B cell (primary cell): ENCODE measurements at regions not wholly inside any gene's neighbourhood (a gene's known extent, or its start where the extent isn't known, plus 50 kb on each side); places are given as distances from the start of the nearest gene placed in this dataset.

Source experiments
- ATAC-seq: fragments of 200-7000 bp; cut with Tn5 transposase; one replicate; pipeline ENCODE4 v1.10.0; 2021; ENCODE audit warnings: low read depth, mild to moderate bottlenecking, moderate number of reproducible peaks, moderate library complexity
- CTCF ChIA-PET: fragments of 350-600 bp; sonication (Branson Sonifier 250); formaldehyde crosslinking; loops from one replicate; lab custom pipeline; 2021; ENCODE audit warnings: antibody characterized with exemption, inconsistent platforms; lab: Charles Lee
- POLR2A ChIA-PET: fragments of 350-600 bp; sonication (Branson Sonifier 250); formaldehyde crosslinking; loops from one replicate; lab custom pipeline; 2021; ENCODE audit warnings: antibody characterized with exemption; lab: Charles Lee
- DNase-seq: peaks from one replicate; pipeline ENCODE4 v3.0.0; 2013
- H2AFZ ChIP-seq: 2 replicates; pipeline ENCODE4 v1.6.1; 2012; ENCODE audit warnings: mild to moderate bottlenecking, low read depth, low read length; ENCODE audit not compliant: insufficient read depth, poor library complexity, severe bottlenecking
- H3K27ac ChIP-seq, 2 donors: 1 replicate in 1 of 2; 2 replicates in 1 of 2; pipeline ENCODE4 v1.5.1; 2012 to 2013; ENCODE audit warnings: low read length in 2 of 2, mild to moderate bottlenecking in 2 of 2, moderate library complexity in 1 of 2
- H3K27me3 ChIP-seq, 4 experiments: fragments of 200-600 bp in 1 of 4; sonication (generic) in 1 of 4; replicated peaks in 1 of 4; 1 replicate in 2 of 4; 2 replicates in 2 of 4; pipeline versions ENCODE4 v1.6.1 to v1.7.0; 2013 to 2016; ENCODE audit warnings: low read length in 3 of 4, mild to moderate bottlenecking in 2 of 4, mixed read lengths in 1 of 4, moderate library complexity in 1 of 4; ENCODE audit not compliant: insufficient read depth in 4 of 4, control insufficient read depth in 3 of 4; ENCODE audit errors: control extremely low read depth in 1 of 4
- H3K36me3 ChIP-seq, 2 experiments: replicated peaks in 1 of 2; 1 replicate in 1 of 2; 2 replicates in 1 of 2; pipeline versions ENCODE4 v1.6.1 to v1.7.1; 2013; ENCODE audit warnings: low read length in 1 of 2; ENCODE audit not compliant: insufficient read depth in 2 of 2, control insufficient read depth in 1 of 2; ENCODE audit errors: control extremely low read depth in 1 of 2, extremely low read depth in 1 of 2
- H3K4me1 ChIP-seq, 2 donors: fragments of 200-600 bp in 1 of 2; sonication (generic) in 1 of 2; 1 replicate in 1 of 2; 2 replicates in 1 of 2; pipeline versions ENCODE4 v1.5.1 to v1.6.1; 2013 to 2017; ENCODE audit warnings: low read length in 2 of 2; ENCODE audit not compliant: control insufficient read depth in 2 of 2, insufficient read depth in 2 of 2
- H3K4me2 ChIP-seq: replicated peaks from 2 replicates; pipeline ENCODE3; 2012; ENCODE audit warnings: mild to moderate bottlenecking, low read depth, low read length; ENCODE audit not compliant: poor library complexity, severe bottlenecking
- H3K4me3 ChIP-seq, 5 experiments: fragments of 200-600 bp in 1 of 5; sonication (generic) in 1 of 5; 1 replicate in 3 of 5; 2 replicates in 2 of 5; pipeline versions ENCODE4 v1.5.1 to v1.7.0; 2011 to 2016; ENCODE audit warnings: low read length in 4 of 5, mild to moderate bottlenecking in 4 of 5, low read depth in 2 of 5, control low read depth in 1 of 5, moderate library complexity in 1 of 5; ENCODE audit not compliant: insufficient read depth in 1 of 5; ENCODE audit errors: control extremely low read depth in 1 of 5, extremely low read depth in 1 of 5
- H3K79me2 ChIP-seq: fragments of 200-600 bp; sonication (generic); one replicate; pipeline ENCODE4 v1.6.0; 2016; ENCODE audit warnings: low read length; ENCODE audit not compliant: control insufficient read depth, insufficient read depth
- H3K9ac ChIP-seq: fragments of 200-600 bp; sonication (generic); 2 replicates; pipeline ENCODE4 v1.6.1; 2017; ENCODE audit warnings: mild to moderate bottlenecking, low read length, moderate library complexity
- H3K9me3 ChIP-seq, 3 donors: one replicate each; pipeline versions ENCODE4 v1.6.1 to v1.7.1; 2013; ENCODE audit warnings: low read length in 2 of 3; ENCODE audit not compliant: control insufficient read depth in 2 of 3, insufficient read depth in 1 of 3; ENCODE audit errors: control extremely low read depth in 1 of 3
- H4K20me1 ChIP-seq: 2 replicates; pipeline ENCODE4 v1.6.0; 2012; ENCODE audit warnings: mild to moderate bottlenecking, low read length; ENCODE audit not compliant: insufficient read depth, control insufficient read depth, poor library complexity, severe bottlenecking
- H3K27ac Mint-ChIP-seq: one replicate; pipeline ENCODE4 v1.8.0; 2021; ENCODE audit warnings: mixed read lengths
- H3K27me3 Mint-ChIP-seq: one replicate; pipeline ENCODE4 v1.8.0; 2021; ENCODE audit warnings: mixed read lengths
- H3K4me1 Mint-ChIP-seq: one replicate; pipeline ENCODE4 v1.8.0; 2021; ENCODE audit warnings: mixed read lengths
- H3K4me3 Mint-ChIP-seq: one replicate; pipeline ENCODE4 v1.8.0; 2021; ENCODE audit warnings: mixed read lengths
- H3K9me3 Mint-ChIP-seq: one replicate; pipeline ENCODE4 v1.8.0; 2022; ENCODE audit warnings: mixed read lengths; ENCODE audit not compliant: insufficient read depth
- EZH2 ChIP-seq: IDR thresholded peaks from 2 replicates; pipeline ENCODE4 v1.6.1; 2012; ENCODE audit warnings: borderline replicate concordance, low read depth, mild to moderate bottlenecking, moderate library complexity, low read length; ENCODE audit not compliant: insufficient read depth, poor library complexity, severe bottlenecking
- WGBS: methylation state at CpG from one replicate; pipeline ENCODE4 v1.1.5; 2013; ENCODE audit warnings: missing lambda C conversion rate; ENCODE audit not compliant: insufficient coverage; 5-methylcytosine and 5-hydroxymethylcytosine counted together
- intact Hi-C: fragments of 100-400 bp; cut with micrococcal nuclease; formaldehyde crosslinking; loops from one replicate; pipeline ENCODE4 v1.10.0; 2022
- TF ChIP-seq, protein P1 (sequence below): fragments of 200-600 bp; IDR thresholded peaks from one replicate; pipeline ENCODE4 v1.8.0; 2022; ENCODE audit warnings: antibody characterized with exemption, mild to moderate bottlenecking

- no peaks in the 10 kb centered on the region for H3K4me1 Mint-ChIP-seq
- WGBS, result 63% methylated on average over 1 of the region's 4 CpGs
- TF ChIP-seq, protein P1, sequence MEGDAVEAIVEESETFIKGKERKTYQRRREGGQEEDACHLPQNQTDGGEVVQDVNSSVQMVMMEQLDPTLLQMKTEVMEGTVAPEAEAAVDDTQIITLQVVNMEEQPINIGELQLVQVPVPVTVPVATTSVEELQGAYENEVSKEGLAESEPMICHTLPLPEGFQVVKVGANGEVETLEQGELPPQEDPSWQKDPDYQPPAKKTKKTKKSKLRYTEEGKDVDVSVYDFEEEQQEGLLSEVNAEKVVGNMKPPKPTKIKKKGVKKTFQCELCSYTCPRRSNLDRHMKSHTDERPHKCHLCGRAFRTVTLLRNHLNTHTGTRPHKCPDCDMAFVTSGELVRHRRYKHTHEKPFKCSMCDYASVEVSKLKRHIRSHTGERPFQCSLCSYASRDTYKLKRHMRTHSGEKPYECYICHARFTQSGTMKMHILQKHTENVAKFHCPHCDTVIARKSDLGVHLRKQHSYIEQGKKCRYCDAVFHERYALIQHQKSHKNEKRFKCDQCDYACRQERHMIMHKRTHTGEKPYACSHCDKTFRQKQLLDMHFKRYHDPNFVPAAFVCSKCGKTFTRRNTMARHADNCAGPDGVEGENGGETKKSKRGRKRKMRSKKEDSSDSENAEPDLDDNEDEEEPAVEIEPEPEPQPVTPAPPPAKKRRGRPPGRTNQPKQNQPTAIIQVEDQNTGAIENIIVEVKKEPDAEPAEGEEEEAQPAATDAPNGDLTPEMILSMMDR, result no peak
- TF ChIP-seq EZH2, result no peak
- ATAC-seq (no peak), DNase-seq (no peak)
- Histone ChIP-seq H3K9ac (no peak overlapping the region), H3K36me3 (no peaks in the 10 kb centered on the region), H3K27ac (no peak overlapping the region), H3K27me3 (no peaks in the 10 kb centered on the region), H4K20me1 (no peaks in the 10 kb centered on the region), H3K79me2 (no peaks in the 10 kb centered on the region), H3K4me3 (no peak overlapping the region), H3K4me1 (no peaks in the 10 kb centered on the region), H2AFZ (no peak overlapping the region), H3K9me3 (no peaks in the 10 kb centered on the region), H3K4me2 (no peak overlapping the region)
- no peaks in the 10 kb centered on the region for H3K9me3 Mint-ChIP-seq
- no peak overlapping the region for H3K4me3 Mint-ChIP-seq
- ChIA-PET POLR2A (no interaction called here), CTCF (no interaction called here)
- intact Hi-C loops, result no loop called here
- no peaks in the 10 kb centered on the region for H3K27me3 Mint-ChIP-seq
- H3K27ac Mint-ChIP-seq, result no peak overlapping the region
These were observed 135.4 kb upstream of the PIEZO2 start for GRCh38 chr18:11284811-11285210.

DNA sequence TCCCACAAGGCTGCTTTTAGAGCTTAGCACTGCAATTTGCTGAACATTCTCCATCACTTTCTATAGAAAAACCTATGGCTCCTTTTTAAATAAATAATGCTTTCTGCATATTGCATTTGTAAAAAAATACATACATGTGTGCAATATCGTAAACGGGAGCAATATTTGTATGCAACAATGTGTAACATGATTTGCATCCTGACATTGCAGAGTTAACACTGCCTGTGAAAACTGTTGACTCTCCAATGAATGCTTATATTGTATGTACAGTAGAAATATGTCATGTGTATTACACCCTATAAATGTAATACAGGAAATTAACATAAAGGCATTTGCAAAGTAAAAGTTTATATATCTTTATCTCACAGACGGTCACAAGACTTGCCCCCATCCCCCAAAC, 135.0 kb upstream of the PIEZO2 start:
- Mint-ChIP-seq H3K9me3 (no peaks in the 10 kb centered on the region), H3K4me3 (no peak overlapping the region), H3K27me3 (no peaks in the 10 kb centered on the region), H3K27ac (no peak overlapping the region), H3K4me1 (no peaks in the 10 kb centered on the region)
- WGBS, result no CpG with 5 or more reads among the region's 3 CpGs
- Histone ChIP-seq H3K9ac (no peak overlapping the region), H3K9me3 (no peaks in the 10 kb centered on the region), H2AFZ (no peak overlapping the region), H3K4me3 (no peak overlapping the region), H3K4me2 (no peak overlapping the region), H3K79me2 (no peaks in the 10 kb centered on the region), H3K4me1 (no peaks in the 10 kb centered on the region), H4K20me1 (no peaks in the 10 kb centered on the region), H3K27ac (no peak overlapping the region), H3K36me3 (no peaks in the 10 kb centered on the region), H3K27me3 (no peaks in the 10 kb centered on the region)
- DNase-seq (no peak), ATAC-seq (no peak)
- intact Hi-C loops, result no loop called here
- TF ChIP-seq, protein P1, result no peak
- no peak for TF ChIP-seq EZH2
- CTCF ChIA-PET, result no interaction called here
- POLR2A ChIA-PET, result no interaction called here
